IPS DF 6.9 (cell line): ENCODE measurements at regions not wholly inside any gene's neighbourhood (a gene's known extent, or its start where the extent isn't known, plus 50 kb on each side); places are given as distances from the start of the nearest gene placed in this dataset.

Experiments used
- DNase-seq: peaks from one replicate; pipeline ENCODE4 v3.0.0-alpha.2; 2013; ENCODE audit warnings: low read depth, low spot score
- H3K27ac ChIP-seq: one replicate; pipeline ENCODE4 v1.5.1; 2013; ENCODE audit warnings: low read length, control low read depth
- H3K27me3 ChIP-seq: 2 replicates; pipeline ENCODE4 v1.6.1; 2013; ENCODE audit warnings: mild to moderate bottlenecking, low read length; ENCODE audit not compliant: control insufficient read depth, insufficient read depth
- H3K36me3 ChIP-seq: 2 replicates; pipeline ENCODE4 v1.6.1; 2013; ENCODE audit warnings: low read length; ENCODE audit not compliant: control insufficient read depth, insufficient read depth
- H3K4me1 ChIP-seq: 2 replicates; pipeline ENCODE4 v1.6.1; 2013; ENCODE audit warnings: low read length; ENCODE audit not compliant: control insufficient read depth, insufficient read depth
- H3K4me3 ChIP-seq: 2 replicates; pipeline ENCODE4 v1.5.1; 2013; ENCODE audit warnings: mild to moderate bottlenecking, low read length
- H3K9me3 ChIP-seq: 2 replicates; pipeline ENCODE4 v1.6.1; 2013; ENCODE audit warnings: low read length, inconsistent platforms; ENCODE audit not compliant: control insufficient read depth, insufficient read depth
- WGBS: extraction: QIAGEN DNeasy Blood & Tissue Kit; methylation state at CpG from one replicate; pipeline ENCODE4 v1.1.7; 2013; ENCODE audit warnings: mixed read lengths, missing lambda C conversion rate; ENCODE audit not compliant: insufficient read length, insufficient coverage; 5-methylcytosine and 5-hydroxymethylcytosine counted together

DNA sequence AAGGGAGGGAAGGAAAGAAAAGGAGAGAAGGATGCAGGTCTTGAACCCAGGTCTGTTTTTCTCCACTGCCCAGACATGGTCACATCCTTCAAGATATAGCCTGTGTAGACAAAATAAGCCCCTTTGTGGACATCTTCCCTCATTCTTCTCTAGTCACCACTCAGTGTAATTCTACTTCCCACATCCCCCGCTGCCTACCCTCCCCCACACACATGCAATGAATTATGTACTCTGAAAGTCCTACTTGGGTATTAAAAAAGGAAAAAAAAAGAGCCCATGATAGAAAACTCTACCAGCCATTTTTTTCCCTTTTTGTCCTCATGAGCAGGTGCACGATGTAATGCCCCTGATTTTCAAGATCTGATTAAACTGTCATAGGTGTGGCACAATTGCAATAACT, 346.0 kb downstream of the MN1 start:
- no peak overlapping the region for H3K27ac ChIP-seq
- H3K4me1 ChIP-seq, result peaks cover 2% of the 10 kb centered on the region; the same call in 1 of the 2 replicates
- H3K4me3 ChIP-seq, result no peak overlapping the region
- no peaks in the 10 kb centered on the region for H3K9me3 ChIP-seq
- WGBS, result no CpG with 5 or more reads among the region's 2 CpGs
- DNase-seq, result no peak
- no peaks in the 10 kb centered on the region for H3K36me3 ChIP-seq
- H3K27me3 ChIP-seq, result no peaks in the 10 kb centered on the region

DNA sequence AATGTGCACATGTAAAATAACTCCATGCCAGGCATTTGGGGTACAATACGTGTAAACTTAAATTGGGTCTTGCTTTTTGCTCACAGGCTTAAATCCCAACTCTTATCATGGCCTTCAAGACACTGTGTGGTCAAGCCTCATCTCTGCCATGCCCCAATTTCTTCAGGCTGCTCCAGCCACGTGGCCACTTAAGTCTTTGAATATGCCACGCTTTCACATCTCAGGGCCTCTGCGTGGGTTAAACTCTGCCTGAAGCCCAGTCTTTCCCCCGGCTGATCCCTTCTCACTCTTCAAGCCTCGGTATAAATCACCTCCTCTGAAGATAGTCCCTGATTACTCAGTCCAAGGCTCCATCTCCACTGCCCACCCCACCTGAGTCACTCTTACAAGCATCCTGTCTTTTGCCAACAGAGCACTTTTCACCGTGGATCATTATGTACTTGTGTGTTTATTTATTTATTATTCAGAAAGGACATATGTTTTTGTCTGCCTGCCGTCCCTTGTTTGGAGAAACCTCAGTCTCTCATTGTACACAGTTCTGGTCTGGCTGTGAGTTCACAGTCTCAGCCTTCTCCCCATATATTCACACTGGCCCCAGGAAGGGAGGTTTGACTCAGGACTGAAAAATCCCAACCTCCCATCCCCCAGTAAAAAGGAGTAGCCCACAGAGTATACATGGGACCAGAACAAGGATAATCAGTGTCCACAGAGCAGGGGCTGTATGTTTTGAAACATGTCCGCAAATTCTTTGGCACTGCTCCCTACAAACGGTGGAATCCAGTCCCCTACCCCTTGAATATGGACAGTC, 344.7 kb downstream of the MN1 start:
- Histone ChIP-seq H3K36me3 (no peaks in the 10 kb centered on the region), H3K27me3 (no peaks in the 10 kb centered on the region), H3K4me1 (peaks cover 3% of the 10 kb centered on the region; the same call in 1 of the 2 replicates), H3K9me3 (no peaks in the 10 kb centered on the region), H3K27ac (no peak overlapping the region), H3K4me3 (no peak overlapping the region)
- no peak for DNase-seq
- no CpG with 5 or more reads among the region's 10 CpGs for WGBS

DNA sequence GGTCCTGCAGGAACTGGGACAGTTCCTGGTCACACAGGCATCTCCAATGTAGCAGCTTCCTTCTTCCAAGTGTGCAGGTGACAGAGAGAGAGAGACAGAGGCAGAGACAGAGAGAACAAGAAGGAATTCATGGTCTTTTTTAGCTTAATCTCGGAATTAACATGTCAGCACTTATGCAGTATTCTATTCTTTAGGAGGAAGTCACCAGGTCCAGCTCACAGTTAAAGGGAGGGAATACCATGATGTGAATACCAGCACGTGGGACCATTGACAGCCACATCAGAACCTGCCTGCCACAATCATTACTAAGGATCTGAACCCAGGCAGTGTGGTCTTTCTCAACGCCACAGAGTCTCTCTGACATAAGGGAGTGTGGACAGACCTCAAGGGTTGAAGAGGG, 341.6 kb downstream of the MN1 start:
- WGBS, result no CpG with 5 or more reads among the region's 3 CpGs
- Histone ChIP-seq H3K4me1 (peaks cover 6% of the 10 kb centered on the region), H3K36me3 (no peaks in the 10 kb centered on the region), H3K4me3 (no peak overlapping the region), H3K27ac (no peak overlapping the region), H3K9me3 (no peaks in the 10 kb centered on the region), H3K27me3 (no peaks in the 10 kb centered on the region)
- DNase-seq, result no peak

DNA sequence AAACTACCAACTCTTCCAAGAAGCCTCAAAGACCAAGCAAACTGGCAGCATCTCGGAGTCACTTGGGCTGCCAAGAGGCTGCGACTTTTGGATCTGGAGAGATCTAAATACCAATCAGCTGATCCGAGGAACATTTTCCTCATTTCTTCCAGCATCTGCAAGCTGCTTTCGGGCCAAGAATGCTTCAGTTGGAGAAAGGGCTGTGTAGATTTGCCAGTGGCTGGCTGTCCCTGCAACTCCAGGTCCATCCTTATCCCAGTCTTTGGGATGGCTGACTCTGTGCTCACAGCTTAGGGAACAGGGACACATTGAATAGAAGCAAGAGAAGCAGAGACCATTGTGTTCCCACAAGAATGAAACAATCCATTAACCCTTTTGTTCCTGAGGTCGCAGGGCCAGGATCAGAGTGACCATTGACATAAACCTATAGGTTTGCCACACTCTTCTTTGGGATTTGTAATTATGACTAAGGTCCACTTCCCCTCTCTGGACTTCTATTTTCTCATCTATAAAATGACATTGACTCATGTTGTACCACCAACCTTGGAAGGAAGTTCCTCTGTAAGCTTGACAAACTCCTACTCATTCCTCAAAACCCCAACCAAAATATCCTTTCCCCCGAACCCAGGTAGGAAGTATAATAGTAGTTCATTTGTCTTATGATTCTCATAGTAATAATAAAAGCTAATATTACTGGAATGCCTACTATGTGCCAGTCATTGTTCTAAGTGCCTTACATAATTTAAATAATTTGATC, 340.8 kb downstream of the MN1 start:
- no CpG with 5 or more reads among the region's 6 CpGs for WGBS
- no peak overlapping the region for H3K27ac ChIP-seq
- no peak for DNase-seq
- no peaks in the 10 kb centered on the region for H3K27me3 ChIP-seq
- H3K4me1 ChIP-seq, result peaks cover 6% of the 10 kb centered on the region
- no peaks in the 10 kb centered on the region for H3K36me3 ChIP-seq
- no peak overlapping the region for H3K4me3 ChIP-seq
- H3K9me3 ChIP-seq, result no peaks in the 10 kb centered on the region

DNA sequence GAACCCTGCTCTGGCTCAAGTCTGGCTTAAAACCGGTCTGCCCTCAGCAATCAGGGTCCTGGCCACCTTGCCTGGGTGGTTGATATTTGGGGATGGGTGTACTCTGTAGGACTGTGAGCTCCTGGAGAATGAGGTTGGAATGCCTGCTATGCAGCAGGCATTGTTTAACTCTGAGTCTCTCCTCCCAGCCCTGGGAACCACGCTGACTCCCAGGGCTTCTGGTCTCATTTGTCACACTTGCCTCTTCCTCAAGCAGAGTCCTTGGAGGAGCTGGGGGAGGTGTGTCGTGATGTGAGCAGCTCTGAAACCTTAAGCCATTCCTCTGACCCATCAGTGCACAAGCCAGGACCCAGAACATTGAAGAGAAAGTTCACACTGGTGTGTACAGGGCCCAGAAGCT, 340.1 kb downstream of the MN1 start:
- no peak overlapping the region for H3K27ac ChIP-seq
- WGBS, result no CpG with 5 or more reads among the region's 3 CpGs
- peaks cover 6% of the 10 kb centered on the region for H3K4me1 ChIP-seq
- H3K9me3 ChIP-seq, result no peaks in the 10 kb centered on the region
- no peaks in the 10 kb centered on the region for H3K36me3 ChIP-seq
- H3K4me3 ChIP-seq, result no peak overlapping the region
- H3K27me3 ChIP-seq, result no peaks in the 10 kb centered on the region
- DNase-seq, result no peak

DNA sequence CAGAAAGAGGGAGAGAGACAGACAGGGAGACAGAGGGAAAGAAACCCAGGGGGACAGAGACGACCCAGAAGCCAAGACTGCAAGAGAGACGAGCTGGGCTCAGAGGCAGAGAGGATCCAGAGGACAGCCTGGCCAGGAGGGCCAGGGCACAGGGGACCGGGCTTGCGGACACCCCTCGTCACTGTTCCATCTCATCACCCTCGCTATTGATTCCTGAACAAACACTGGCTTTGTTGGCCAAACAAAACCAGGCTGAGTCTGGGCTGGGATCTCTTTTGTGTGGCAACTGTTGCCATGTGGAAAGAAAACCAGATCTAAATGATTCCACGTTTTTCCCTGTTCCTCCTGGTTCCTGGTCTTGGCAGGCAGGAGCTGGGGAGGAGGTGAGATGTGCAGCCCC, 339.4 kb downstream of the MN1 start:
- H3K9me3 ChIP-seq, result no peaks in the 10 kb centered on the region
- no peak overlapping the region for H3K27ac ChIP-seq
- no peak for DNase-seq
- no peak overlapping the region for H3K4me3 ChIP-seq
- no peaks in the 10 kb centered on the region for H3K27me3 ChIP-seq
- WGBS, result no CpG with 5 or more reads among the region's 7 CpGs
- H3K36me3 ChIP-seq, result no peaks in the 10 kb centered on the region
- peaks cover 6% of the 10 kb centered on the region for H3K4me1 ChIP-seq

DNA sequence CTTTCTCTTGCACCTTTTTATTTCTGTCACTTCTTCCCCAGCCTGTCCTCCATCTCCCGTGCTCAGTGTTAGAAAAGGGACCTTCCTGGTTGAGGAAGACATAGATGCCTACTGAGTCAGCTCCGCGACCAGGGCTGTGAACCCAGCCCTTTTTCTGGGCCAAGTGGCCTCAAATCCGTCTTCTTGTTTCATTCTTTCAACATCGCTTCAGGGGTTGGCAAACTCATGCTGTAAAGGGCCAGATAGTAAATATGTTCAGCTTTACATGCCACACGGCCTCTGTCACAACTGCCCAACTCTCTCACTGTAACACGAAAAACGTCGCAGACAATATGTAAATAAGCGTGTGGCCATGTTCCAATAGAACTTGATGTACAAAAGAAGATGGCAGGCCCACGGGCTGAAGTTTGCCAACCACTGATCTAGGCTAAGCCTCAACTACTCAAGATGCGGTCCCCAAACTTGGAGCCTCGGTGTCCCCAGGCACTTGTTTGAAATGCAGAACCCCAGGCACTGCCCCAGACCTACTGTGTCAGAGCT, 338.4 kb downstream of the MN1 start:
- H3K4me3 ChIP-seq, result no peak overlapping the region
- no CpG with 5 or more reads among the region's 13 CpGs for WGBS
- no peak overlapping the region for H3K27ac ChIP-seq
- no peaks in the 10 kb centered on the region for H3K27me3 ChIP-seq
- no peaks in the 10 kb centered on the region for H3K9me3 ChIP-seq
- H3K4me1 ChIP-seq, result peaks cover 6% of the 10 kb centered on the region
- H3K36me3 ChIP-seq, result no peaks in the 10 kb centered on the region
- no peak for DNase-seq

DNA sequence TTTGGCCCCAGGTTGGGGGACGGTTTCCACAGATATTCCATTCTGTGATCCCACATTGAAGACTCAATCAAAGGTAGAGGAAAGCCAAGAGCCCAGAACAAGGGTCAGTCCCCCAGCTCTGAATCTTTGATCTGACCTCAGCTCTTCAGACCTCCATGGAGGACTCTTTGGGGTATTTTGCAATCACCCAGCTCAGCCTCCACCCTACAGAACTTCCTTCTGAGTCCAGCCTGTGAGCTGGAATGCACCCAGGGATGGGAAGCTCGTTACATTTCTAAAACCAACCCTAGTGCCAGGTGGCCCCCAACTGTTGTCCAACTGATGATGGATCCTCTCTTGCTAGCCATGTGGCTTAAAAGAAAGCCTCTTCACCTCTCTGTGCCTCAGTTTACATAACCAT, 335.3 kb downstream of the MN1 start:
- Histone ChIP-seq H3K36me3 (no peaks in the 10 kb centered on the region), H3K4me1 (peaks cover 6% of the 10 kb centered on the region), H3K9me3 (no peaks in the 10 kb centered on the region), H3K27me3 (no peaks in the 10 kb centered on the region), H3K4me3 (no peak overlapping the region), H3K27ac (no peak overlapping the region)
- WGBS, result no CpG with 5 or more reads among the region's 2 CpGs
- no peak for DNase-seq

DNA sequence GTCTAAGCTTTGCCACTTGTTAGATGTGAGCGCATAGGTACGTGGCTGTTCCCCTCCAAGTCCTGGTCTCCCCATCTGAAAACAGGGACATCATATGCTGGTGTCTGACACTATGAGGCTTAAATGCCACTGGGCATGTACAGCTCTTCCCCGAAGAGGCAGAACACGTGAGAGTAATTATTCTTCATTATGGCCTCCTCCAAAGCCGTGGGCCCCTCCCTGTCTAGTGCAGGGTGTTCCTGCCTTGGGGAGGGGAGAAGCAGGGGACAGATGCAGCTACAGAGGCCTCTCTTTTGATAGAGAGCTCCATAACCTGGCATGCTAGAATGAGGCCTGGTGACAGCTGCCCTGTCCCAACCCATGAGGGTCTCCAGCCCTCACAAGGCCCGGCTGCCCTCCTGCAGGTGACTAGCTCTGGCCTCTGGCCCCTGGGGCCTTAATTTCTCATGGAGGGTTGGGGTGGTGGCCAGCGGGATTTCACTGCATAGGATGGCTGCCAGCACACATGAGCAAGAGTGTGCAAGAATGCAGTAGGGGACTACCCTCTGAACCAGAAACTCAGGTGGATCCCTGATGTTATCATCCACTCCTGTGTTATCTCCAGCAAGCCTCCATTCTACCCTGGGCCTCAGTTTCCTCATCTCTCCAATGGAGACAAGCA, 334.6 kb downstream of the MN1 start:
- Histone ChIP-seq H3K4me3 (no peak overlapping the region), H3K4me1 (peaks cover 5% of the 10 kb centered on the region), H3K27me3 (no peaks in the 10 kb centered on the region), H3K36me3 (no peaks in the 10 kb centered on the region), H3K27ac (no peak overlapping the region), H3K9me3 (no peaks in the 10 kb centered on the region)
- WGBS, result no CpG with 5 or more reads among the region's 7 CpGs
- DNase-seq, result no peak

DNA sequence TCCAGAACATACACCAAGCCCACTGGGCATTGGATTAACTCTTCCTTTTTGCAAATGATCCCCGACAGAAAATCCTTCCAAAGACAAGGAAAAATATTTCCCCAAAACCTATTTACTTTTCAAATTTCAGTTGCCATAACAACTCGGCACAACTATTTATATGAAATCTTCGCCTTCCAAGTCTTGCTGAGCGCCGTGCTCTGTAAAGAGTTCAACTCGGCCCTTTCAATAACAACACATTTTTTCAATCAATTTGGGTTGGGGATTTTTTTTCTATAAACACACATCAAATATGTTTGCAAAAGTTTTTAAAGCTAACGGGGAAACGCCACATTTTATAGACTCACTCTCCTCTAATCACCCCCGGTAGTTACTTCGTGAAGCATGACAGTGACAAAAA, 333.8 kb downstream of the MN1 start:
- Histone ChIP-seq H3K27me3 (no peaks in the 10 kb centered on the region), H3K4me3 (no peak overlapping the region), H3K9me3 (no peaks in the 10 kb centered on the region), H3K36me3 (no peaks in the 10 kb centered on the region), H3K4me1 (no peaks in the 10 kb centered on the region), H3K27ac (no peak overlapping the region)
- 100% methylated on average over 2 of the region's 10 CpGs for WGBS
- no peak for DNase-seq
